Lower lobe of right lung (tissue), 2 donors: ENCODE measurements at regions not wholly inside any gene's neighbourhood (a gene's known extent, or its start where the extent isn't known, plus 50 kb on each side); places are given as distances from the start of the nearest gene placed in this dataset.

ENCODE experiments used
- ATAC-seq, 2 donors: fragments of 200-7000 bp; cut with Tn5 transposase; one replicate each; pipeline ENCODE4 v1.9.1; 2020 to 2022; ENCODE audit warnings: mild to moderate bottlenecking in 2 of 2, moderate library complexity in 2 of 2
- DNase-seq: peaks from one replicate; pipeline ENCODE4 v3.0.0-alpha.2; 2020
- H3K27ac ChIP-seq: fragments of 200-600 bp; one replicate; pipeline ENCODE4 v1.8.0; 2022
- H3K27me3 ChIP-seq: fragments of 200-600 bp; one replicate; pipeline ENCODE4 v1.8.0; 2022; ENCODE audit warnings: low read depth
- H3K36me3 ChIP-seq: fragments of 200-600 bp; one replicate; pipeline ENCODE4 v1.8.0; 2022; ENCODE audit warnings: mild to moderate bottlenecking
- H3K4me1 ChIP-seq: fragments of 200-600 bp; one replicate; pipeline ENCODE4 v1.8.0; 2022
- H3K4me3 ChIP-seq: fragments of 200-600 bp; one replicate; pipeline ENCODE4 v1.8.0; 2022; ENCODE audit warnings: mild to moderate bottlenecking
- H3K9me3 ChIP-seq: fragments of 200-600 bp; one replicate; pipeline ENCODE4 v1.8.0; 2022
- intact Hi-C: fragments of 100-400 bp; cut with DNase I; formaldehyde crosslinking; loops from one replicate; pipeline ENCODE4 v1.11.0; 2022
- TF ChIP-seq, protein P1 (sequence below): fragments of 200-600 bp; IDR thresholded peaks from one replicate; pipeline ENCODE4 v1.8.0; 2022; ENCODE audit warnings: antibody characterized with exemption, mild to moderate bottlenecking
- donor health status: DM: no; HTN: yes; CAD: no; lungs with severe emphysema.

DNA sequence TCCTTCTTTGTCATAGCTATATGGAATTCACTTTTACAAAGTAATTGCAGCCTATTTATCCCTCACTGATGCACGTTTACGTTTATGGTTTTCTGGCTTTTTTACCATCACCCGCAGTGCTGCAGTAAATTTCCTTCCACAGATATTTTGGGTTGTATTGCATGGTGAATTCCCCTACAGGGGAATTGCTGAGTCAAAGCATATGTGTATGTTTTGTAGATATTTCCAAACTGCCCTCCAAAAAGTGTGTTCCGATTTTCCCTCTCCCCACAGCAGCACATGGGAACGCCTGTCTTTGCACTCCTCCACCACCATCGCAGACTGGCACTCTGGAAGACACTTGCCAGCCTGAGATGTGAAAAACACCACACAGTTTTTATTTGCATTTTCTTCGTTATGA is 80.6 kb upstream of the UXS1 start:
- Histone ChIP-seq H3K27me3 (no peaks in the 10 kb centered on the region), H3K36me3 (no peaks in the 10 kb centered on the region), H3K27ac (no peak overlapping the region), H3K4me1 (peaks cover 16% of the 10 kb centered on the region), H3K9me3 (no peaks in the 10 kb centered on the region), H3K4me3 (no peak overlapping the region)
- no peak for ATAC-seq
- intact Hi-C loops, result no loop called here
- TF ChIP-seq, protein P1, sequence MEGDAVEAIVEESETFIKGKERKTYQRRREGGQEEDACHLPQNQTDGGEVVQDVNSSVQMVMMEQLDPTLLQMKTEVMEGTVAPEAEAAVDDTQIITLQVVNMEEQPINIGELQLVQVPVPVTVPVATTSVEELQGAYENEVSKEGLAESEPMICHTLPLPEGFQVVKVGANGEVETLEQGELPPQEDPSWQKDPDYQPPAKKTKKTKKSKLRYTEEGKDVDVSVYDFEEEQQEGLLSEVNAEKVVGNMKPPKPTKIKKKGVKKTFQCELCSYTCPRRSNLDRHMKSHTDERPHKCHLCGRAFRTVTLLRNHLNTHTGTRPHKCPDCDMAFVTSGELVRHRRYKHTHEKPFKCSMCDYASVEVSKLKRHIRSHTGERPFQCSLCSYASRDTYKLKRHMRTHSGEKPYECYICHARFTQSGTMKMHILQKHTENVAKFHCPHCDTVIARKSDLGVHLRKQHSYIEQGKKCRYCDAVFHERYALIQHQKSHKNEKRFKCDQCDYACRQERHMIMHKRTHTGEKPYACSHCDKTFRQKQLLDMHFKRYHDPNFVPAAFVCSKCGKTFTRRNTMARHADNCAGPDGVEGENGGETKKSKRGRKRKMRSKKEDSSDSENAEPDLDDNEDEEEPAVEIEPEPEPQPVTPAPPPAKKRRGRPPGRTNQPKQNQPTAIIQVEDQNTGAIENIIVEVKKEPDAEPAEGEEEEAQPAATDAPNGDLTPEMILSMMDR, result no peak
- DNase-seq, result no peak

GRCh38 chr2:106272216-106272807 is 78.2 kb upstream of the UXS1 start:
- no peaks in the 10 kb centered on the region for H3K9me3 ChIP-seq
- intact Hi-C loops, result no loop called here
- ATAC-seq (no peak), DNase-seq (peak; percentile 60)
- no peak overlapping the region for H3K4me3 ChIP-seq
- H3K36me3 ChIP-seq, result no peaks in the 10 kb centered on the region
- H3K27me3 ChIP-seq, result no peaks in the 10 kb centered on the region
- no peak overlapping the region for H3K27ac ChIP-seq
- TF ChIP-seq, protein P1, result no peak
- peaks cover 10% of the 10 kb centered on the region for H3K4me1 ChIP-seq

- H3K9me3 ChIP-seq, result no peaks in the 10 kb centered on the region
- intact Hi-C loops, result no loop called here
- DNase-seq (no peak), ATAC-seq (peak; percentile 58 to 61)
- H3K4me3 ChIP-seq, result peak overlapping the region; percentile 64
- TF ChIP-seq, protein P1, result no peak
- no peaks in the 10 kb centered on the region for H3K27me3 ChIP-seq
- H3K36me3 ChIP-seq, result no peaks in the 10 kb centered on the region
- H3K4me1 ChIP-seq, result peaks cover 10% of the 10 kb centered on the region
- peak overlapping the region; percentile 21 for H3K27ac ChIP-seq
These were observed 76.4 kb upstream of the UXS1 start for GRCh38 chr2:106270471-106270891.

DNA sequence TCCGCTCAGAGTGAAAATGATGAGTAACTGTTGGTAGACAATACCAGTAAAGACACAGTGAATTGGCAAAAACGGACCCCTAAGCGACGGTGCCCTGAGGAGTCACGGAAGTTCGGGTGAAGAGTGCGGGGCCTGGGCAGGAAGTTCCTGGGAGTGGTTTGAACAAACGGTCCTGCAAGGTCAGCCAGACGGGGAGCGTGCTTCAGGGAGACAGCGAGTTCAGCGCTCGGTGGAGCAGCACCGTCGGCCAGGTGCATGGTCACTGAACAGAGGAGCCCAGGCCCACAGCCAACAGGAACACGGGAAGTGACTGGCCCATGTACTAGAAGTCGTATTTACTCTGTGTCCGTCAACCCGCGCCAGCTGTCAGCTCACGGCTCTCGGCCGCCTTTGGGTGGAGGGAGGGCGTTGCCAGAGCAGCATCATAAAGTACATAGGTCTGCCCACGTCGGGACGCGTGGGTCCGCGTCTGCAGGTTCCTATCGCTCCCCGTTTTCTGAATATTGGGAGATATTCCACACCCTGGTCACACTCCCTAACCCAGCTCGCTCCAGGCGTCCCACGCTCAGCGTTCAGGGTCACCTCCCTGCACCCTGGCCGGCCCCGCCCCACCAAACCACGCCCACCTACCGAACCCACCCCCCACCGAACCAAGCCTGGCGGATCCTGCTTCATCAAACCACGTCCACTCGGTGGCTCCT is 75.6 kb upstream of the UXS1 start:
- TF ChIP-seq, protein P1, result no peak
- H3K27me3 ChIP-seq, result no peaks in the 10 kb centered on the region
- H3K4me1 ChIP-seq, result peaks cover 10% of the 10 kb centered on the region
- peak overlapping the region; percentile 59 for H3K27ac ChIP-seq
- DNase-seq (peak; percentile 88), ATAC-seq (peak; percentile 95 to 96)
- intact Hi-C loops, result no loop called here
- H3K9me3 ChIP-seq, result no peaks in the 10 kb centered on the region
- no peaks in the 10 kb centered on the region for H3K36me3 ChIP-seq
- H3K4me3 ChIP-seq, result peak overlapping the region; percentile 64

DNA sequence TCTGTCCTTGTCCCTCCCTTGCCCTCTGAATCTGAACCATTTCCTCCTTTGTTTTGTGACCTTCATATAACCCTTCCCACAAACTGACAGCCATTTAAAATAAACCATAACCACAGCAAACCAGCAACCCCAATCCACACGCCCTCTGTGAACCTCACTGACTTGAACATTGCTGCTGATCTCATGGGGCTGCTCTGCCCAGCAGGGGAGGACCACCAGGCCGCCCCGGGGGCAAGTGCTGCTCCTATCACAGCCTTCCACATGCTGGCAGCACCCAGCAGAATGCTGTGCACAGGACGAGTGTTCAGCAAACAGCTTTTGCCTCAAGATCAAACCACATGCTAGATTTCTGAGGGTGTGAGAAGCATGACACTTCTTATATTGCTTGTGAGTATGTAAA is 73.9 kb upstream of the UXS1 start:
- no peak overlapping the region for H3K27ac ChIP-seq
- H3K27me3 ChIP-seq, result no peaks in the 10 kb centered on the region
- no peaks in the 10 kb centered on the region for H3K9me3 ChIP-seq
- H3K36me3 ChIP-seq, result no peaks in the 10 kb centered on the region
- no peak overlapping the region for H3K4me3 ChIP-seq
- TF ChIP-seq, protein P1, result no peak
- no peak for DNase-seq
- intact Hi-C loops, result no loop called here
- no peak for ATAC-seq
- peaks cover 10% of the 10 kb centered on the region for H3K4me1 ChIP-seq
